DOHH2 (cell line): ENCODE measurements at regions not wholly inside any gene's neighbourhood (a gene's known extent, or its start where the extent isn't known, plus 50 kb on each side); places are given as distances from the start of the nearest gene placed in this dataset.

ENCODE experiments used
- CTCF ChIP-seq: fragments of 200-600 bp; sonication (generic); IDR thresholded peaks from one replicate; pipeline ENCODE4 v1.5.1; 2014; ENCODE audit warnings: antibody characterized with exemption, mild to moderate bottlenecking, low read depth, low read length; ENCODE audit not compliant: poor library complexity, severe bottlenecking
- EZH2phosphoT487 ChIP-seq: fragments of 200-600 bp; sonication (generic); IDR thresholded peaks from 2 replicates; pipeline ENCODE4 v1.6.1; 2017; ENCODE audit warnings: borderline replicate concordance, mild to moderate bottlenecking, antibody characterized with exemption, low read length, moderate library complexity, mixed read lengths

DNA sequence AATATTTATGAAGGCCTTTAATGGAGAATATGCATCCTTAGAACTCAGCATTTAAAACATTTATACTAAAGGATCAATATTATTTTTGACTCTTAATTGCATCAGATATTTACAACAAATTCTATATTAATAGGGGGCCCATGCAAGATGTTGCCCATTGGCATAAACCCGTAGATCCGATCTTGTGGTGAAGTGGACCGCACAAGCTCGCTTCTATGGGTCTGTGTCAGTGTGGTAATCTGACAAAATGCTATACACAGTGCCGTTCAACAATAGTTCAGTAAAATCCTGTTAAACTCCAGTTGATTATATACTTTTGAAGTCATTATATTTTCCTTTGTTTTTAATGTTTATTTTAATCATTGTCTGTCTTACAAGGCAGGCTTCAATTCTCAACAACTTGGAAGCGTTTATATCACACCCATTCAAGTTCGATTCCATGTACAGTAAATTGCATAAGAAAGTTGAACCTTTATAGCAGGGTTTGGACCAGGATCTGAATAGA lies 809.2 kb downstream of the USP25 start:
- no peak for TF ChIP-seq CTCF
- no peak for TF ChIP-seq EZH2phosphoT487
